ENCODE measurements at regions not wholly inside any gene's neighbourhood (a gene's known extent, or its start where the extent isn't known, plus 50 kb on each side); places are given as distances from the start of the nearest gene placed in this dataset.

DNA sequence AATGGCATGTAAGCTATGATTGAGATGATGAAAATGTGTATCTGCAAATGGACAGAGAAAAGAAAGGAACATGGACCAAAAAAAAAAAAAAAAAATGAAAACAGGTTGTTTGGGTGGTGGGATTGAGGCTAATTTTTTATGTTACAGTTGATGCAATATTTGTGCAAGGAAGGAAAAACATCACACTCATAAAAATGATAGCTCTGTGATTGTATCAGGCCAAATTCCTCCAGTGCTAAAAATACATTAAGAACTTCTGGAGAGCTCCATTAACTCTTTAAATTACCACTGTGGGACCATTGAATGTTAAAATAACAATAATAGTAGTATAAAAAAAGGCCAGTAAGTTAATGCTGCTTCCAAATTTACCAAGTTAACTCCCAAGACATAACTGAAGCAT is 79.5 kb upstream of the MSX2 start:
- TF ChIP-seq, protein P1, sequence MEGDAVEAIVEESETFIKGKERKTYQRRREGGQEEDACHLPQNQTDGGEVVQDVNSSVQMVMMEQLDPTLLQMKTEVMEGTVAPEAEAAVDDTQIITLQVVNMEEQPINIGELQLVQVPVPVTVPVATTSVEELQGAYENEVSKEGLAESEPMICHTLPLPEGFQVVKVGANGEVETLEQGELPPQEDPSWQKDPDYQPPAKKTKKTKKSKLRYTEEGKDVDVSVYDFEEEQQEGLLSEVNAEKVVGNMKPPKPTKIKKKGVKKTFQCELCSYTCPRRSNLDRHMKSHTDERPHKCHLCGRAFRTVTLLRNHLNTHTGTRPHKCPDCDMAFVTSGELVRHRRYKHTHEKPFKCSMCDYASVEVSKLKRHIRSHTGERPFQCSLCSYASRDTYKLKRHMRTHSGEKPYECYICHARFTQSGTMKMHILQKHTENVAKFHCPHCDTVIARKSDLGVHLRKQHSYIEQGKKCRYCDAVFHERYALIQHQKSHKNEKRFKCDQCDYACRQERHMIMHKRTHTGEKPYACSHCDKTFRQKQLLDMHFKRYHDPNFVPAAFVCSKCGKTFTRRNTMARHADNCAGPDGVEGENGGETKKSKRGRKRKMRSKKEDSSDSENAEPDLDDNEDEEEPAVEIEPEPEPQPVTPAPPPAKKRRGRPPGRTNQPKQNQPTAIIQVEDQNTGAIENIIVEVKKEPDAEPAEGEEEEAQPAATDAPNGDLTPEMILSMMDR (IDR thresholded peaks at IDR 0.05) = no peak
- no peak for TF ChIP-seq POLR2AphosphoS5 (IDR thresholded peaks at IDR 0.05; ENCODE audit: low read depth, low read length)
- TF ChIP-seq, protein P2, sequence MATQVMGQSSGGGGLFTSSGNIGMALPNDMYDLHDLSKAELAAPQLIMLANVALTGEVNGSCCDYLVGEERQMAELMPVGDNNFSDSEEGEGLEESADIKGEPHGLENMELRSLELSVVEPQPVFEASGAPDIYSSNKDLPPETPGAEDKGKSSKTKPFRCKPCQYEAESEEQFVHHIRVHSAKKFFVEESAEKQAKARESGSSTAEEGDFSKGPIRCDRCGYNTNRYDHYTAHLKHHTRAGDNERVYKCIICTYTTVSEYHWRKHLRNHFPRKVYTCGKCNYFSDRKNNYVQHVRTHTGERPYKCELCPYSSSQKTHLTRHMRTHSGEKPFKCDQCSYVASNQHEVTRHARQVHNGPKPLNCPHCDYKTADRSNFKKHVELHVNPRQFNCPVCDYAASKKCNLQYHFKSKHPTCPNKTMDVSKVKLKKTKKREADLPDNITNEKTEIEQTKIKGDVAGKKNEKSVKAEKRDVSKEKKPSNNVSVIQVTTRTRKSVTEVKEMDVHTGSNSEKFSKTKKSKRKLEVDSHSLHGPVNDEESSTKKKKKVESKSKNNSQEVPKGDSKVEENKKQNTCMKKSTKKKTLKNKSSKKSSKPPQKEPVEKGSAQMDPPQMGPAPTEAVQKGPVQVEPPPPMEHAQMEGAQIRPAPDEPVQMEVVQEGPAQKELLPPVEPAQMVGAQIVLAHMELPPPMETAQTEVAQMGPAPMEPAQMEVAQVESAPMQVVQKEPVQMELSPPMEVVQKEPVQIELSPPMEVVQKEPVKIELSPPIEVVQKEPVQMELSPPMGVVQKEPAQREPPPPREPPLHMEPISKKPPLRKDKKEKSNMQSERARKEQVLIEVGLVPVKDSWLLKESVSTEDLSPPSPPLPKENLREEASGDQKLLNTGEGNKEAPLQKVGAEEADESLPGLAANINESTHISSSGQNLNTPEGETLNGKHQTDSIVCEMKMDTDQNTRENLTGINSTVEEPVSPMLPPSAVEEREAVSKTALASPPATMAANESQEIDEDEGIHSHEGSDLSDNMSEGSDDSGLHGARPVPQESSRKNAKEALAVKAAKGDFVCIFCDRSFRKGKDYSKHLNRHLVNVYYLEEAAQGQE (IDR thresholded peaks at IDR 0.05; ENCODE audit: insufficient read depth in 1 of 2, low read depth in 2 of 2, low read length in 1 of 2) = no peak
- no peak for TF ChIP-seq TCF7L2 (IDR thresholded peaks at IDR 0.05; ENCODE audit: low read depth, low read length)

All from Panc1 (cell line).